H1 (cell line): ENCODE measurements at regions not wholly inside any gene's neighbourhood (a gene's known extent, or its start where the extent isn't known, plus 50 kb on each side); places are given as distances from the start of the nearest gene placed in this dataset.

Experiments
- CTCF ChIA-PET: fragments of 300-600 bp; sonication (Branson Sonifier 250); formaldehyde crosslinking; loops from one replicate; lab custom pipeline; 2021; ENCODE audit not compliant: partially characterized antibody; lab: Charles Lee
- POLR2A ChIA-PET: fragments of 300-600 bp; sonication (Branson Sonifier 250); formaldehyde crosslinking; loops from one replicate; lab custom pipeline; 2021; ENCODE audit warnings: inconsistent platforms; ENCODE audit not compliant: partially characterized antibody; lab: Charles Lee
- DNase-seq, 2 experiments: peaks; one replicate each; pipeline versions ENCODE4 v3.0.0 to v3.0.0-alpha.2; 2010 to 2022; ENCODE audit warnings: low spot score in 2 of 2, low read depth in 1 of 2, mixed read lengths in 1 of 2
- FAIRE-seq: peaks from 2 replicates; lab custom pipeline; 2011; peaks lifted over from hg19 to GRCh38; lab: Jason Lieb, UNC
- H2AFZ ChIP-seq: 2 replicates; pipeline ENCODE4 v1.8.1; 2012; ENCODE audit warnings: low read length, inconsistent platforms
- H2AK5ac ChIP-seq: 2 replicates; pipeline ENCODE4 v1.6.1; 2013; ENCODE audit warnings: low read depth, low read length
- H2BK120ac ChIP-seq: replicated peaks from 2 replicates; pipeline ENCODE3; 2013; ENCODE audit warnings: low read depth, low read length, inconsistent platforms
- H2BK12ac ChIP-seq: 2 replicates; pipeline ENCODE4 v1.6.1; 2013; ENCODE audit warnings: low read depth, low read length
- H2BK15ac ChIP-seq: 2 replicates; pipeline ENCODE4 v1.6.1; 2013; ENCODE audit warnings: low read length
- H2BK20ac ChIP-seq: 2 replicates; pipeline ENCODE4 v1.6.1; 2013; ENCODE audit warnings: low read length
- H2BK5ac ChIP-seq: 2 replicates; pipeline ENCODE4 v1.6.1; 2013; ENCODE audit warnings: low read depth, low read length
- H3K14ac ChIP-seq: 2 replicates; pipeline ENCODE4 v1.6.1; 2013; ENCODE audit warnings: inconsistent platforms; ENCODE audit not compliant: insufficient read length
- H3K18ac ChIP-seq: 2 replicates; pipeline ENCODE4 v1.6.1; 2013; ENCODE audit warnings: low read length; ENCODE audit errors: extremely low read depth
- H3K23ac ChIP-seq: 2 replicates; pipeline ENCODE4 v1.6.1; 2013; ENCODE audit warnings: inconsistent platforms; ENCODE audit not compliant: insufficient read length
- H3K23me2 ChIP-seq: 2 replicates; pipeline ENCODE4 v1.6.1; 2013; ENCODE audit warnings: low read depth, low read length
- H3K27ac ChIP-seq: 2 replicates; pipeline ENCODE4 v1.6.1; 2011; ENCODE audit warnings: low read depth, low read length, inconsistent platforms
- H3K27me3 ChIP-seq, 4 experiments: replicated peaks in 1 of 4; 1 replicate in 1 of 4; 2 replicates in 3 of 4; pipeline versions ENCODE4 v1.6.1 to v1.8.1; 2011 to 2013; ENCODE audit warnings: low read length in 3 of 4, mild to moderate bottlenecking in 3 of 4, inconsistent platforms in 2 of 4, mixed read lengths in 2 of 4, moderate library complexity in 1 of 4; ENCODE audit not compliant: control insufficient read depth in 3 of 4, insufficient read depth in 3 of 4; ENCODE audit errors: extremely low read depth in 1 of 4
- H3K36me3 ChIP-seq, 4 experiments: 2 replicates each; pipeline versions ENCODE4 v1.6.1 to v1.8.1; 2011 to 2013; ENCODE audit warnings: mild to moderate bottlenecking in 4 of 4, low read length in 3 of 4, moderate library complexity in 2 of 4, control low read depth in 1 of 4, inconsistent platforms in 1 of 4; ENCODE audit not compliant: insufficient read depth in 4 of 4, control insufficient read depth in 2 of 4
- H3K4ac ChIP-seq: replicated peaks from 2 replicates; pipeline ENCODE3; 2013; ENCODE audit warnings: low read length, low read depth, mixed read lengths, inconsistent platforms; ENCODE audit not compliant: insufficient read length
- H3K4me1 ChIP-seq, 4 experiments: replicated peaks in 1 of 4; 1 replicate in 1 of 4; 2 replicates in 3 of 4; pipeline versions ENCODE4 v1.6.1 to v1.8.1; 2011 to 2013; ENCODE audit warnings: low read length in 3 of 4, inconsistent platforms in 2 of 4, mixed read lengths in 1 of 4; ENCODE audit not compliant: insufficient read depth in 4 of 4, control insufficient read depth in 3 of 4
- H3K4me2 ChIP-seq, 2 experiments: 2 replicates each; pipeline versions ENCODE4 v1.6.1 to v1.8.1; 2011 to 2013; ENCODE audit warnings: low read depth in 2 of 2, low read length in 2 of 2, control low read depth in 1 of 2, inconsistent platforms in 1 of 2, mild to moderate bottlenecking in 1 of 2; ENCODE audit not compliant: insufficient read depth in 1 of 2
- H3K4me3 ChIP-seq, 4 experiments: fragments of 200-600, 300-600 bp in 1 of 4; sonication (generic), shearing (Covaris generic), sonication (Bioruptor Twin) in 1 of 4; 2 replicates each; pipeline versions ENCODE4 v1.5.1 to v1.8.1; 2011 to 2016; ENCODE audit warnings: low read length in 4 of 4, low read depth in 3 of 4, control low read depth in 2 of 4, inconsistent platforms in 2 of 4, mild to moderate bottlenecking in 2 of 4, mixed read lengths in 1 of 4, moderate library complexity in 1 of 4; ENCODE audit not compliant: insufficient read depth in 2 of 4; ENCODE audit errors: extremely low read depth in 1 of 4
- H3K56ac ChIP-seq: replicated peaks from 2 replicates; pipeline ENCODE3; 2013; ENCODE audit warnings: low read depth, mild to moderate bottlenecking, mixed read lengths, low read length, inconsistent platforms; ENCODE audit not compliant: insufficient read length
- H3K79me1 ChIP-seq: 2 replicates; pipeline ENCODE4 v1.6.1; 2013; ENCODE audit warnings: low read depth, low read length, control low read depth
- H3K79me2 ChIP-seq, 2 experiments: 2 replicates each; pipeline versions ENCODE4 v1.6.1 to v1.8.1; 2012 to 2013; ENCODE audit warnings: low read length in 2 of 2, mild to moderate bottlenecking in 2 of 2, inconsistent platforms in 1 of 2; ENCODE audit not compliant: insufficient read depth in 2 of 2, control insufficient read depth in 1 of 2
- H3K9ac ChIP-seq, 4 experiments: replicated peaks in 1 of 4; 1 replicate in 1 of 4; 2 replicates in 3 of 4; pipeline versions ENCODE4 v1.6.1 to v1.8.1; 2011 to 2013; ENCODE audit warnings: low read depth in 3 of 4, low read length in 3 of 4, control low read depth in 2 of 4, mild to moderate bottlenecking in 2 of 4, moderate library complexity in 2 of 4, inconsistent platforms in 1 of 4; ENCODE audit errors: extremely low read depth in 1 of 4
- H3K9me3 ChIP-seq, 2 experiments: 2 replicates each; pipeline versions ENCODE4 v1.6.1 to v1.8.1; 2012 to 2013; ENCODE audit warnings: mild to moderate bottlenecking in 2 of 2, moderate library complexity in 2 of 2, control low read depth in 1 of 2, inconsistent platforms in 1 of 2, low read depth in 1 of 2, low read length in 1 of 2, mixed read lengths in 1 of 2; ENCODE audit not compliant: insufficient read depth in 2 of 2
- H4K20me1 ChIP-seq, 2 experiments: replicated peaks in 1 of 2; 2 replicates each; pipeline versions ENCODE3 to v1.8.1; 2011 to 2013; ENCODE audit warnings: inconsistent platforms in 2 of 2, low read length in 2 of 2, mild to moderate bottlenecking in 1 of 2; ENCODE audit not compliant: insufficient read depth in 2 of 2, control insufficient read depth in 1 of 2
- H4K5ac ChIP-seq: 2 replicates; pipeline ENCODE4 v1.6.1; 2013; ENCODE audit warnings: low read length, low read depth, mixed read lengths, inconsistent platforms; ENCODE audit not compliant: insufficient read length
- H4K8ac ChIP-seq: 2 replicates; pipeline ENCODE4 v1.8.0; 2013; ENCODE audit warnings: mild to moderate bottlenecking, moderate library complexity, low read length, inconsistent platforms; ENCODE audit not compliant: insufficient read depth; ENCODE audit errors: extremely low read depth
- H4K91ac ChIP-seq: replicated peaks from 2 replicates; pipeline ENCODE3; 2013; ENCODE audit warnings: low read length, mixed read lengths, inconsistent platforms; ENCODE audit not compliant: insufficient read length
- ASH2L ChIP-seq: fragments of 200-600, 300-600 bp; sonication (generic); IDR thresholded peaks from one replicate; pipeline ENCODE4 v1.7.1; 2017; ENCODE audit warnings: low read length
- CEBPB ChIP-seq: IDR thresholded peaks from 2 replicates; pipeline ENCODE4 v1.6.1; 2012; ENCODE audit warnings: low read depth, low read length
- FOSL1 ChIP-seq: IDR thresholded peaks from 2 replicates; pipeline ENCODE4 v1.6.1; 2011; ENCODE audit warnings: mild to moderate bottlenecking, low read depth, low read length, moderate library complexity; ENCODE audit not compliant: insufficient read depth
- KDM1A ChIP-seq: fragments of 200-600, 300-600 bp; sonication (generic); IDR thresholded peaks from 2 replicates; pipeline ENCODE4 v1.7.1; 2016; ENCODE audit warnings: mild to moderate bottlenecking, low read length, borderline replicate concordance
- NANOG ChIP-seq: IDR thresholded peaks from 2 replicates; pipeline ENCODE4 v1.6.1; 2011; ENCODE audit warnings: low read length, low read depth, mild to moderate bottlenecking, inconsistent platforms; ENCODE audit not compliant: insufficient read depth, poor library complexity, severe bottlenecking
- POLR2A ChIP-seq, 2 experiments: IDR thresholded peaks; 1 replicate in 1 of 2; 2 replicates in 1 of 2; pipeline ENCODE4 v1.6.1; 2011; ENCODE audit warnings: low read depth in 2 of 2, low read length in 2 of 2, mild to moderate bottlenecking in 2 of 2; ENCODE audit errors: control extremely low read depth in 1 of 2
- RAD21 ChIP-seq, 2 experiments: IDR thresholded peaks in 1 of 2; conservative IDR thresholded peaks in 1 of 2; 2 replicates each; pipeline ENCODE4 v1.6.1; 2011; ENCODE audit warnings: low read depth in 2 of 2, low read length in 2 of 2, improper control_type of control experiment in 1 of 2, inconsistent platforms in 1 of 2, mild to moderate bottlenecking in 1 of 2, moderate library complexity in 1 of 2
- SIRT6 ChIP-seq: IDR thresholded peaks from one replicate; pipeline ENCODE4 v1.7.1; 2012; ENCODE audit warnings: low read length, inconsistent platforms
- SUZ12 ChIP-seq: fragments of 200-600 bp; sonication (generic); IDR thresholded peaks from 2 replicates; pipeline ENCODE4 v1.6.1; 2012; ENCODE audit warnings: mild to moderate bottlenecking, inconsistent platforms, low read length, moderate library complexity, mixed read lengths
- WGBS, 2 experiments: shearing (Covaris generic) in 1 of 2; methylation state at CpG; one replicate each; pipeline versions ENCODE4 v1.1.6 to v1.1.7; 2013 to 2015; ENCODE audit warnings: low lambda C conversion rate in 2 of 2, mixed read lengths in 2 of 2, inconsistent platforms in 1 of 2, low coverage in 1 of 2, missing lambda C conversion rate in 1 of 2; ENCODE audit not compliant: insufficient replicate concordance in 2 of 2, insufficient coverage in 1 of 2, insufficient read length in 1 of 2; ENCODE audit errors: extremely low coverage in 1 of 2, missing lambda C conversion rate in 1 of 2; 5-methylcytosine and 5-hydroxymethylcytosine counted together
- TF ChIP-seq, protein P1 (sequence below): IDR thresholded peaks from 2 replicates; pipeline ENCODE4 v1.6.1; 2012; ENCODE audit warnings: inconsistent platforms

DNA sequence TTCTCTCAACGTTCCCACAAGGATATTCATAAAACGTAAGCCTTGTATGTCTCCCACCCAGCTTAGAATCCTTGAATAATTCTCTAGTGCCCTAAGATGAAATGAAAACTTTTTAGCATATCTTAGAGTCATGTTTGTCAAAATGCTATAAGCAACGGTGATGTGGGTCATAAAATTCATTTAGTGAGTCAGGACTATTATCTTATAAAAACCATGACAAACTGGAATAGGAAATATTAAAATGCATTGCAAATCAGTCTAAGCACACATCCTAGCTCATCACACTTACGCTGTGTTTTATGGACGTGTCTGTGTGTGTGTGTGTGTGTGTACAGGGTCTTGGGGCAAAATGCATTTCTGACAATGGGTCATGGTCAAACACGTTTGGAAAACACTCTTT lies 119.9 kb upstream of the ST6GAL2 start:
- H3K9ac ChIP-seq: no peak overlapping the region
- POLR2A ChIA-PET: no interaction called here
- H3K4ac ChIP-seq: no peak overlapping the region
- no peak overlapping the region for H4K8ac ChIP-seq
- no peaks in the 10 kb centered on the region for H3K79me1 ChIP-seq
- no peak overlapping the region for H2BK120ac ChIP-seq
- no peak overlapping the region for H3K4me3 ChIP-seq
- no peak overlapping the region for H3K18ac ChIP-seq
- no peak overlapping the region for H2AK5ac ChIP-seq
- H2BK5ac ChIP-seq: no peak overlapping the region
- CTCF ChIA-PET: interaction anchor here (0.5 to 1.0 kb wide), 3 partner anchors 108 to 339 kb away, joined by 3 to 4 read pairs (median 3); no protein-coding TSS in a partner anchor
- H3K79me2 ChIP-seq: no peaks in the 10 kb centered on the region
- WGBS, 2 experiments: 93% methylated on average over 6 of the region's 6 CpGs; no CpG with 5 or more reads in 1 of the 2 experiments
- FAIRE-seq (no peak), DNase-seq (no peak)
- no peak overlapping the region for H4K91ac ChIP-seq
- H3K14ac ChIP-seq: no peak overlapping the region
- no peak overlapping the region for H4K5ac ChIP-seq
- no peak overlapping the region for H3K4me2 ChIP-seq
- no peaks in the 10 kb centered on the region for H3K4me1 ChIP-seq
- H3K27me3 ChIP-seq: no peaks in the 10 kb centered on the region
- H2AFZ ChIP-seq: no peak overlapping the region
- no peak overlapping the region for H3K23ac ChIP-seq
- H2BK15ac ChIP-seq: no peak overlapping the region
- no peak overlapping the region for H3K56ac ChIP-seq
- H2BK12ac ChIP-seq: no peak overlapping the region
- H3K23me2 ChIP-seq: no peaks in the 10 kb centered on the region
- H4K20me1 ChIP-seq: no peaks in the 10 kb centered on the region
- no peaks in the 10 kb centered on the region for H3K36me3 ChIP-seq
- no peak overlapping the region for H2BK20ac ChIP-seq
- H3K9me3 ChIP-seq: no peaks in the 10 kb centered on the region
- TF ChIP-seq ASH2L: no peak
- no peak for TF ChIP-seq SUZ12
- no peak for TF ChIP-seq SIRT6
- no peak for TF ChIP-seq CEBPB
- TF ChIP-seq FOSL1: no peak
- no peak for TF ChIP-seq RAD21 (IDR thresholded peaks at IDR 0.05 in 1 of 2, conservative IDR thresholded peaks at IDR 0.05 in 1 of 2; ENCODE audit: low read depth in 2 of 2, low read length in 2 of 2)
- TF ChIP-seq POLR2A (IDR thresholded peaks at IDR 0.05; ENCODE audit: control extremely low read depth in 1 of 2, low read depth in 2 of 2, low read length in 2 of 2): no peak
- TF ChIP-seq KDM1A: no peak
- TF ChIP-seq, protein P1, sequence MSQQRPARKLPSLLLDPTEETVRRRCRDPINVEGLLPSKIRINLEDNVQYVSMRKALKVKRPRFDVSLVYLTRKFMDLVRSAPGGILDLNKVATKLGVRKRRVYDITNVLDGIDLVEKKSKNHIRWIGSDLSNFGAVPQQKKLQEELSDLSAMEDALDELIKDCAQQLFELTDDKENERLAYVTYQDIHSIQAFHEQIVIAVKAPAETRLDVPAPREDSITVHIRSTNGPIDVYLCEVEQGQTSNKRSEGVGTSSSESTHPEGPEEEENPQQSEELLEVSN: no peak
- TF ChIP-seq NANOG: no peak
- TF ChIP-seq, all 59 proteins: peak for 0
- H3K27ac ChIP-seq: no peak overlapping the region
